HG02840 (cell line): ENCODE measurements at regions not wholly inside any gene's neighbourhood (a gene's known extent, or its start where the extent isn't known, plus 50 kb on each side); places are given as distances from the start of the nearest gene placed in this dataset.

ENCODE experiments used
- ATAC-seq: cut with Tn5 transposase; IDR thresholded peaks from one replicate; pipeline ENCODE4 v1.9.1; 2021; ENCODE audit warnings: mild to moderate bottlenecking, moderate library complexity, moderate number of reproducible peaks; ENCODE audit not compliant: unreplicated experiment, low FRiP score

GRCh38 chr13:44088991-44089413, 209.3 kb downstream of the LACC1 start:
- no peak for ATAC-seq

- ATAC-seq, result no peak
These were observed 209.7 kb downstream of the LACC1 start for GRCh38 chr13:44089452-44089851.

GRCh38 chr13:44092078-44092970, 212.6 kb downstream of the LACC1 start:
- no peak for ATAC-seq

- no peak for ATAC-seq
These were observed 214.2 kb downstream of the LACC1 start for GRCh38 chr13:44093607-44094564.

GRCh38 chr13:44096901-44097300, 217.2 kb downstream of the LACC1 start:
- no peak for ATAC-seq

GRCh38 chr13:44098559-44098958, 218.9 kb downstream of the LACC1 start:
- ATAC-seq, result no peak

GRCh38 chr13:44101347-44102083, 221.8 kb downstream of the LACC1 start:
- ATAC-seq, result no peak

GRCh38 chr13:44103429-44104196, 223.9 kb downstream of the LACC1 start:
- no peak for ATAC-seq

GRCh38 chr13:44104197-44104490, 224.4 kb downstream of the LACC1 start:
- no peak for ATAC-seq

GRCh38 chr13:44104969-44105368, 225.3 kb downstream of the LACC1 start:
- ATAC-seq, result no peak

GRCh38 chr13:44106266-44107152, 226.8 kb downstream of the LACC1 start:
- ATAC-seq, result no peak

GRCh38 chr13:44107357-44108121, 227.8 kb downstream of the LACC1 start:
- no peak for ATAC-seq

- ATAC-seq, result no peak
These were observed 228.7 kb downstream of the LACC1 start for GRCh38 chr13:44108331-44108858.

- no peak for ATAC-seq
These were observed 230.5 kb downstream of the LACC1 start for GRCh38 chr13:44110091-44110621.

GRCh38 chr13:44111701-44112100, 232.0 kb downstream of the LACC1 start:
- ATAC-seq, result no peak

GRCh38 chr13:44112700-44113329, 233.1 kb downstream of the LACC1 start:
- ATAC-seq, result no peak
